Hypothalamus (tissue), 51 donors: ENCODE measurements at regions not wholly inside any gene's neighbourhood (a gene's known extent, or its start where the extent isn't known, plus 50 kb on each side); places are given as distances from the start of the nearest gene placed in this dataset.
A peak's percentile ranks its signal among the peaks of the same experiment; 100 is the strongest.

Source experiments
- DNase-seq, 51 donors: peaks; one replicate each; lab custom pipeline; 2025; lab: John Stamatoyannopoulos, UW

- peak in 1 of 51 donors; percentile 29 for DNase-seq
Measured at GRCh38 chr2:225100856-225101294, 58.6 kb upstream of the DOCK10 start.

GRCh38 chr2:225100269-225100668 lies 58.0 kb upstream of the DOCK10 start:
- DNase-seq, result no peak

DNA sequence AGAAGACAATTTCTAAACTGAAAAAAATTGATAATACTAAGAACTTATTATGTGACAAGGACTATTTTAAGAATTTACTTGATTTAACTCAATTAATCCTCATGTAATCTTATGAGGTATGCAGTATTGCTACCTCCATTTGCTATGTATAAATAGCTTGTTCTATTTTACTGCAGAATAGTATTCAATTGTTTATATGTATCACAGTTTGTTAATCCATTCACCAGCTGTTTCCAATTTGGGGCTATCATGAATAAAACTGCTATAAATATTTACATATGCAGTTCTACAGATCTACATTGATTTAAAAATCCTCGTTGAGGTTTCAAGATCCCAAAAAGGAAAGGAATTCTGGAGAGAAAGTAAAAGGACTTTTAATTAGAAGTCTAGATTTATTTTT lies 54.8 kb upstream of the DOCK10 start:
- no peak for DNase-seq
